GM19351 (cell line): ENCODE measurements at regions not wholly inside any gene's neighbourhood (a gene's known extent, or its start where the extent isn't known, plus 50 kb on each side); places are given as distances from the start of the nearest gene placed in this dataset.
"Not testable (repeated sequence)": the region's sequence is repeated elsewhere in the genome, so short reads cannot be mapped to it uniquely, and the experiment has no call there.

ENCODE experiments used
- ATAC-seq: cut with Tn5 transposase; IDR thresholded peaks from one replicate; pipeline ENCODE4 v1.9.1; 2021; ENCODE audit warnings: mild to moderate bottlenecking, moderate library complexity; ENCODE audit not compliant: unreplicated experiment

DNA sequence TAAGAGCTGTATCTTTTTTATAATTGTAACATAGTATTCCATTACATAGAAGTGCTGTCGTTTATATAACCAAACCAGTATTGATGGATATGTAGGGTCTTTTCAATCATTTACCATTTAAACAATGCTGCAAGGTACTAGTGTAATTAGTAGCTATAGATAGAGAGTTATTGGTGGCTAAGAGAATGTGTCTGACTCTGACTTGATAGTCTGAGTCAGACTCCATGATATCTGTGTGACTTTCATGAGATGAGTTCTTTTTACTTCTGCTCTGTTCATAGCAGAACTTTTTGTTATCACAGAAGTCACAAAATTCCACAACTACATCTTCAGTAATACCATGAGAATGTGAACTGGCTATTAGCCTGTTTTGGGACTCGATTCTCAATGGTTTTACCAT, 150.6 kb downstream of the FHIP1A start:
- ATAC-seq: no peak

DNA sequence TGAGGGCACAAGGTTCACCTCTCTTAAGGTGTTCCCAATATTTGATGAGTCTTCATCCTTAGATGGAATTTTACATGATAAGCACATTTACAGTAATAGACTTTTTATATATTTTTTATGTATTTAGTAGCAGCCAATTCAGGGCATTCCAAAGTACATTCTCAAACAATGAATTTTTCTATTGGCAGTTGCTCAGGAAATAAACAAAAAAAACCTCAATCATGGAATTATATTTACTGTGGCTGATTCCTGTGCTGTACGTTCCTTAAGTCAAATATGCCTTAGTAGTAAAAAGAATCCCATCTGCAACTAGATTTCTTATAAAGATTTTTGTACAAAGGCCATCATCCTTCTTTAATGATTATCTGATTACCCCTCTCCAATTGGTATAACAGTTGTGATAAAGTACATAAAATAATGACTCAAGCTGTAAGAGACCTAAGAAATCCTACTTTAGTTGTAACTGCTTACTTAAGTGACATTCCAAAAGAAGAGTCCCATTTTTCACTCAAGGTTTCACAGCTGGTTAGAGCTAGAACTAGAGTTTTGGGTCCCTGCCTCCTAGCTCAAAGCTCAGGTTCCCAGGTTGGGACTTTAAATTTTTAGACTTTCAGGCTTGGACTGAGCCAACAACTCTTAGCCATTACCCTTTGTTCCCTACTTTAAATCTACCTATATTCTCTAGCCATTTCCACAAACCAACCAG, 152.7 kb downstream of the FHIP1A start:
- no peak for ATAC-seq

DNA sequence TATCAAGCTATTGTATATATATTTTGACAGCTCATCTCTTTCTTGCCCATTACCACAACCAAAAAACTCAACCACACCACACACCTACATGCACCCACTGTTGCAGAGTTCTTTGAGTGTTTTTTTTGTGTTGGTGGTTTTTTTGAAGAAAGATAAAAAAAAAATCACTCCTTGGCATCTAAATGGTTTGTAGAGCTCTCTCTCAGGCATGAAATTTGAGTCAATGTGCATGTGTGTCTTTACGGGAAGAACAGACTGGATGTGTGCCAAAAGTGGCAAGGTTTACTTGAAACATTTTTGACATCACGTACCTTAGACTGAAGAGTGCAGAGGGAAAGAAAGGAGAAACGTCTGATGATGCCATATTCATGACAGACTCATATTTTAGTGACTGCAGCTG, 154.2 kb downstream of the FHIP1A start:
- ATAC-seq: no peak

DNA sequence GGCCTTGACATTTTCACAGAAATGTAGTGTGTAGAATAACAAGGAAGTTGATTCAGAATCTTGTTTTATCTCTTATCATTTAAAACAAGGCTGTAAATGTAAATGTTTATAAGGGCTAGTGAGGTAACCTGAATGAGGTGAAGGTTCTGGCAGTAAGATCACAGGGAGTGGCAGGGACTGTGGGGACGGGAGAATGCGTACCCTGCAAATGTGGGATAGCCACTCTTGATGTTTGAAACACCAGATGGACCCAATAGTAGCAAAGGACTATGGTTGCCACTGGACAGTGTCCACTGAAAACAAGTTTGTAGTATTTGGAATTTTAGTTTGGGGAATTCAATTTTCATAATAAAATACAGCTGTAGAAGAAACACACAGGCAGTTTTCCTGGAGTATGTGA, 155.3 kb downstream of the FHIP1A start:
- ATAC-seq: no peak

DNA sequence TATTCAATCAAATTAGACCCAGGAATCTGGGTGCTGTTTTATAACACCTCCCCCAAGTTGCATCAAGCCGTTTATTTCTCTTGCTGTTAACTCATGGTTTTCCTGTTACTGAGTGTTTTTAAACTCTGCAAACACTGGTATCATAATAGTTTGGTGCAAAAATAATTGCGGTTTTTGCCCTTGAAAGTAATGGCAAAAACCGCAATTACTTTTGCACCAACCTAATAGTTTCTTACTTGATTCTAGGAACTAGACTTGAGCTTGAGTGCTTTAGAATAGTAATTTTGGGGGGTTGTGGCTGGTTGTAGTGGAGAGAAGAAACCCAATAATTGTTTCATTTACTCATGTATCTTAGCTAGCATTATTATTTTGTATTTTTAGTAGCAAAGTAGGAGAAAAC, 156.6 kb downstream of the FHIP1A start:
- ATAC-seq: no peak

DNA sequence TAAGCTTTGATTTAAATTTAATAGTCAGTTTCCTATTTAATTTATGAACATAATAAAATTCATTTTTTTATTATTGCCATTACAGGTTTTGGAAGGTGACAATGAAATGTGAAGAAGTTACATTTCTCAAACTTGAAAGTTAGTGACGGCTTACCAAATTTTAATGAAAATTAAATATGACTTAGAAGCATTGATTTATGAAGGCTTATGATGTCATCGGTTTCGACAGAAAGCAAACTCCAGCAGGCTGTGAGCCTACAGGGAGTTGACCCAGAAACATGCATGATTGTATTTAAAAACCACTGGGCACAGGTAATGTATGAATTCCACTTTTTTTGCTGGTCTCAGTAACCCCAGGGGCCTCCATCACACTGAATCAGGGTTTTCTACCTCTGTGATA, 157.1 kb downstream of the FHIP1A start:
- ATAC-seq: no peak

DNA sequence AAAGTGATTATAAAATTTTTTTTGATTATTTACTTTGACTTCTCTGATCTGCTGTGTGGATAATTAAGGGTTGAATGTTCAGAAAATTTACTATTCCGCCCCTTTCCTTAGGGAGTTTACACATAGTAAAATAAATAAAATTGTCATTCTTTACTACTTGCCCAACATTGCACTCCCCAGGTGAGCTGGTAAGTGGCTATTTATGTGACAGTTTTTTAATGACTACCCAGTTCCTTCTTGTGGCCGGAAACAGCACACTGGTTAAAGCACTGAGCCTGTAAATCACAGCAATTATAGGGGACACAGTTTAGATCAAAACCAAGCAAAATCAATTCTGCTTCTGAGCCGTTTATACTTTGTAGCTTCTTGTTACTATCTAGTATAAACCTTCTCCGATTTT, 158.1 kb downstream of the FHIP1A start:
- ATAC-seq: peak; percentile 100

DNA sequence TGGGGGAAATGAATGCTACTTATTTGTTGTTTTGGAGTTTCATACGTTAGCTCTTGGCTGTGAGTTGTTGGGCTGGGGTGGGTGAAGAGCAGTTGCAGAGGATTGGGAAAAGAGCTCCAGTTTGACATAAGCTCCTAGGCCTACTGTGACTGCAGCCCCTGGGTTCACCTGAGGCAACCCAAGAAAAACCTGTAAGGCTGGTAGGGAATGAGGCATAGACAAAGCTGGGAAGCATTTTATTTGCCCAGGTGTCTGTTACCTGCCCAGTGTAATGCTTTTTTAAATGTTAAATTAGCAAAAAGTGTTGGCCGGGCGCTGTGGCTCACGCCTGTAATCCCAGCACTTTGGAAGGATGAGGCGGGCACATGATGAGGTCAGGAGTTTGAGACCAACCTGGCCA, 160.0 kb downstream of the FHIP1A start:
- ATAC-seq: no peak

DNA sequence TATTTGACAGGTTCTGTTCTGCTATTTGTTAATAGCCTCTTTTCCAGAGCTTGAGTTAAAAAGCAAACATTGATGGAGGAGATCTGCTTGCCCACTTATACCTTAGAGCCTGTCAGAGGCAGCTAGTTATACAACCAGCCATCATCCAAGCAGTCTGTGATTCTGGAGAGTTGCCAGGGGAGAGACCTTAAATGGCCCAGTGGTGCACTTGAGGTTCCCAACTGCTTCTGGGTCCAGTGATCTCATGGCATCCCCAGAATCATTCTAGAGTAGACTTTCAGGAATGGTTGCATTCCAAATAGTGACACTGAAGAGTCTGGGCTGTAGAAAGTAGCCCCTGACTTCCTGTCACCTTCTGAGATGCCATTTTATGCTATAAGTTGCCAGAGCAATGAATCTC, 160.7 kb downstream of the FHIP1A start:
- no peak for ATAC-seq

DNA sequence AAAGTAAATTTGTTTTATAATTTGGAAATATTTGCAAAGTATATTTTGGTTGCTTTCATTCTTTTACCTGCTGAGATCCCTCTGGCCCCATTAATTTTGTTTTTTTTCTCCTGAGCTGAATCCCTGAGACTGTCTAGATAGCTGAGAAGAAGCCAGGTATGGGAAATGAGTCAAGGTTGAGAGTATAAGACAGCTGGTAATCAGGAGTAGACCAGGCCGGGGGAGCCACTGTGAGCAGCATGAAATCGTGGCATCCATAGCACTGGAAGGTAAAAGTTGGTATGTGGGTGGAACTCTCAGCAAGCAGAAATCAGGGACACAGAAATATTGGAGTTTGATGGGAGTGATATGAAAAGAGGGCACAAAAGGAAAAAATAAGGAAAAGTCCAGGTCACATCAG, 164.5 kb downstream of the FHIP1A start:
- no peak for ATAC-seq

DNA sequence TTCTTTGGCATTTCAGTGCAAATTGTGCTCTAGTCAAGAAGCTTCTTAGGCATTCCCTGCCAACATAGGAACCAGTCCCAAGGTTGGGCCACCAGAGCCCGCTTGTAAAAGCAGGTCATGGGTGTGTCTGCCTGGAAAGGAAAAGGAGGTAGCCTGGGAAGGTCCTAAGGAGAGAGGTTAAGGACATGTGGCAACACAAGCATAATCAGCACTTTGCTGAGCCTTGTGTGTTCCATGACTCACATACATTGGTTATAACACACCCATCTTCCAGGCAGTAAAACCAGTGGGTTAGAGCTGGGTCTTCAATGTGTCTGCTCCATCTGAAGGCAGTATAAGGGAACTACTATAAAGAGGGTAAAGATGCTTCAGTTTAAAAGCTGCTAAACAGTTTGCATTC, 165.0 kb downstream of the FHIP1A start:
- ATAC-seq: no peak

DNA sequence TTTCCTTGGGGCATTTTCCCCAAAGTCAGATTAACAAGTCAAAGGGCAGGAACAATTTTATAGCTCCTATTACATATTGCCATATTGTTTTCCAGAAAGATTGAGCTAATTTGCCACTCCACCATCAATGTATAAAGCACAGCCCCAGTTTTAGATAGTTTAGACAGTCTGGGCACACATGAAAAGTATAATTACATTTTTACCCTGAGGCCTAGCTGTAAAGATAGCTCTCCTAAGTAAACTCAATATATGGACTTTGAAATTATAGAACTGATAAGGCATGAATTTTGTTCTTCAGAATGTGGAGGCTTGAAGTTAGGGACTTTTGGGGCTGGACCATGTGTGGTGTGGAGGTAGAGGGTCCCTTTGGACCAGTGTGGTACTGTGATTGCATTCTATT, 166.0 kb downstream of the FHIP1A start:
- no peak for ATAC-seq

DNA sequence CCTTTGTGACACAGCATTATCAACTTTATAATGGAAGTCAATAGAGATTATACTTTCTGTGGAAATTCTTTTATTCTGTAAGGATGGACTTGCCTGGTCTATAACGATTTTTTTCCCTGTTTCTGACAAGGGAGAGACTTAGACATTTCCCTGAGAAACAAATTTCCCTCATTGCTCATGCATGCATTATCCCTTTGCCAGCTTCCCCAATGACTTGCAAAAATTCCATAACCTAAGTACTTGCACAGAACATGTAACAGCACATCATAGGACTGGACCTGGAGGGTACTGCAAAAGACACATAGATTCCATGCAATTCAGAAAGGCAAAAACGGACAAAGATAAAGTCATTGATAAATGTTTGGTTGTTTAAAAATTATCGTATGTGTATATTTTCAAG, 166.7 kb downstream of the FHIP1A start:
- ATAC-seq: no peak

DNA sequence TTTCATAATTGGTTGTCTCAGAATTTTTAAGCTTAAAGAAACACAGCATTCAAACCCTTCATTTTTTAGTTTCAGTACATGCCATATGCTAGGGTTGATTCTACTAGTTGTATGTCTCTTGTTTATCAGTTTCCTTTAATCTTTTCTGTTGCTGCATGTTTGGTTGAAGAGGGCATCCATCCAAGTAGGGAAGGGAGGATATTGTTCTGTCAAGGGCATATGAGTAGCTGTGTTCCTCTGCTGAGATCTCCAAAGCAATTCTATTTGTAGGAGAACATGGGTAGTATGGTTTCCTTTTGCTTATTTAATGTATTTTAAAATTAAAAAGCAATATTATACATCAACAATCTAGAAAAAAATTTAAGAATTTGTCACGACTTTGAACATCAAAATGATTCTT, 167.7 kb downstream of the FHIP1A start:
- ATAC-seq: no peak

DNA sequence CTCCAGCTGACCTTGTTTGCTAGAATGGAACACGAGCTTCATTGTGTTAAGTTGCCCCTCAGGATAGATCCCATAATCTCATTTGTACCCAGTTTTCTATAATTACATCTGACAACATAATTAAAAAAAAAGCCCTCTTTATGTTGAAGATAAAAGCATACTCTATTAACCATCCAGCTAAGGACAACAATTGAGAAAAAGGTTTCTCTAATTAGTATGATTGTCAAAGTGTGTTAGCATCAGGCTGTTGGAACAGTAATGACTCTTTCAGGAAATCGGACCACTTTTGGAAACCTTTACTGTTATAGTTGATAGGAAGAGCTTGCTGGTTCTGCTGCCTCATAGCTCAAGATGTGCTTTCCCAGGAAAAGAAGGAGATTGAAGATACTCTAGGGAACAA, 172.6 kb downstream of the FHIP1A start:
- no peak for ATAC-seq

DNA sequence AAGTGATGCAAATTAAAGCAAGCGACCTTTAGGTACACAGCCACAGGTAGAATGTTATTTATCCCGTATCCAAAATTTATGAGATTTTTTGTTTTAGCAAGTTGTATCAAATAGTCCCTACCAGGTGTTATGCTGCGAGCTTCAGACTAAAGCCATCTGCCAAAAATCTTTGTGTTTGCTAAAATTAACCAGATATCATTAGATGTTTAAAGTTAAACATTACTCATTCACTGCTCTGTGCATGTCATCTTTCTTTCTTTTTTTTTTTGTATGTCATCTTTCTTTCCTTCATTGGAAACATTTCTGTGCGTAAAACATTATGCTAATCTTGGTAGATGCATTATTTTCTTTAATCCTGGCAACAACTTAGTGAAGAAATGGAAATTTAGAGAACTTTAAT, 173.1 kb downstream of the FHIP1A start:
- no peak for ATAC-seq

DNA sequence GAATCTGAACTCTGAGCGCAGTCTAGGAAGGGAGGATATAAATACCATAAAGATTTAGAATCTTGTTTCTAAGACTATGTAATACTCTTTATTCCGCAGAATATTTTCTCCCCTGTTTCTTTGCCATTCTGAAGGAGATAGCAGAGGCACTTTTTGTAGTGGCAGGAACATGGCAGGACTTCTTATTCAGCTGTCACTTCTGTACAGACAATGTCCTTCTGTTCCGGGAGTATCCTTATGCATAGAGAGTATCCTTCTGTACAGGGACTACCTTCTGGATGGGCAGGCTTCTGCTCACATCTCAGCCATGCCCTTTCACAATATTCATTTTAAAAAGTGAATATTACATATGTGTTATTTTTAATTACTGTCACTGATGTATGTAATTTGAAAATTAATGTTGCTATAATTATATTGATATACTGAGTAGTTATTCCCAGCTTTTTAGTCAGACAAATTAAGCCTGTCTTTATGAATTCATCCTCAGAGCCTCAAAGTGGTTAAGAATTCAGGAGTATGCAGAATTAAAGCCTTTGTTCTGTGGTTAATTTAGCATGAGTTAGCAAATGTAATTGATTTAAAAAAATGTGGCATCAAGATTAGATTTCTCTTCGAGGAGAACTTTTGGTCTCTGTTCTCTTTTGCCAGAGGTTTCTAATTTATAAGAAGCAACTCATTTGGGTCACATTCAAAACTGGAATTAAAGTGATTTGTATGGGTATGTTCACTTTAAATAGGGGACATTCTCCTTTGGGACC, 174.4 kb downstream of the FHIP1A start:
- ATAC-seq: no peak

DNA sequence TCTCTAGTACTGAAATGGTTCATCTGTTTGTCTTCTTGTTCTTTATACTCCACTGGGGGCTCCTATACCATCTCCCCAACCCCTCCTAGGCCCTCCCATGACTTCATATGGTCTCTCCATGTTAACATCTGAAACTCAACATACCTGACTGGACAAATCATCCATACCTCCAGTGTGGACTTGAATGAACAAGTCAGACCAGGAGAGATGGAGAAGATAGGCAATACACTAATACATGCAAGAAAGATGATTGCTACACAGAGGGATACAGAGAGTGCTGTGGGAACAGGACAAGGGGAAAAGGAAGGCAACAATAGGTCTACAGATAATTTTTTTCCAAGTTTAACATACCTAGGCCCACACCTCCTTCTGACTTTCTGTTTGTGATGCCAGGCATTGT, 175.1 kb downstream of the FHIP1A start:
- no peak for ATAC-seq

DNA sequence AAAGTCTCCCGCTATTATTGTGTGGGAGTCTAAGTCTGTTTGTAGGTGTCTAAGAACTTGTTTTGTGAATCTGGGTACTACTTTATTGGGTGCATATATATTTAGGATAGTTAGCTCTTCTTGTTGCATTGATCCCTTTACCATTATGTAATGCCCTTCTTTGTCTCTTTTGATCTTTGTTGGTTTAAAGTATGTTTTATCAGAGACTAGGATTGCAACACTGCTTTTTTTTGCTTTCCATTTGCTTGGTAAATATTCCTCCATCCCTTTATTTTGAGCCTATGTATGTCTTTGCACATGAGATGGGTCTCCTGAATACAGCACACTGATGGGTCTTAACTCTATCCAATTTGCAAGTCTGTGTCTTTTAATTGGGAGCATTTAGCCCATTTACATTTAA, 165.2 kb downstream of the GATB start:
- ATAC-seq: not testable (repeated sequence)

DNA sequence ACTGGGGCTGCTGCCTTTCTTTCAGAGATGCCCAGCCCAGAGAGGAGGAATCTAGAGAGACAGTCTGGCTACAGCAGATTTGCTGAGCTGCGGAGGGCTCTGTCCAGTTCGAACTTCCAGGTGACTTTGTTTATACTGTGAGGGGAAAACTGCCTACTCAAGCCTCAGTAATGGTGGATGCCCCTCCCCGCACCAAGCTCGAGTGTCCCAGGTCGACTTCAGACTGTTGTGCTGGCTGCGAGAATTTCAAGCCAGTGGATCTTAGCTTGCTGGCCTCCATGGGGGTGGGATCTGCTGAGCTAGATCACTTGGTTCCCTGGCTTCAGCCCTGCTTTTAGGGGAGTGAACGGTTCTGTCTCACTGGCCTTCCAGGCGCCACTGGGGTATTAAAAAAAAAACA, 163.1 kb downstream of the GATB start:
- not testable (repeated sequence) for ATAC-seq

DNA sequence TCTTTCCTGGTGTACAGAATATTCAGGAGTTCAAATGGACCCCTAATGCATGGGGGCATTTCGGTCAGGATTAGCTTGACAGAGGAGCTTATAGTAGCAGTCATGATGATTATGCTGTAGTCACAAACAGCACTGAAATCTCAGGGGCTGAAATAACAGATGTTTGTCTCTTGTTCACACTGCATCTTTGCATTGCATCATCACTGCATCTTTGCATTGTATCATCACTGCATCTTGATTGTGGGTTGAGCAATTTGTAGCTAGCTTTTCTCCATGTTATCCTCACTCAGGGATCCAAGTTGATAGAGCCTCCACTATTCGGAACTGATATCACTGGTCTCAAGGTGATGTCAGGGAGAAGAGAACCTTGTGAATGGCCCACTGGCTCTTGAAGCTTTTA, 160.9 kb downstream of the GATB start:
- no peak for ATAC-seq

DNA sequence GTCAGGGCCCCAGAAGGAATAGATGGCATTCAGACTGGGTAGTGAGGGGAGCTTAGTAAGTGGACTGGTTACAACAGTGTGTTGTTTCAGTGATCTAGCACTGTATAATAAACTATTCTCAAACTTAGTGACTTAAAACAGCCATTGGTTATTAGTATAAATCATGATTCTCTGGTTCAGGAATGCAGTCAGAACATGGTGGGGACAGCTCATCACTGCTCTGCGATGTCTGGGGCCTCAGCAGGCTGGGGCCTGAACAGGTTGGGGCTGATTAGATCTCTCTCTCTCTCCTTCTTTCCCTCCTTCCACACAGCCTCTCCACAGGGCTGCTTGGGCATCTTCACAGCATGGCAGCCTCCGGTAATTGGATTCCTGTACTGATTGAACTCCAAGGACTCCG, 160.4 kb downstream of the GATB start:
- no peak for ATAC-seq

DNA sequence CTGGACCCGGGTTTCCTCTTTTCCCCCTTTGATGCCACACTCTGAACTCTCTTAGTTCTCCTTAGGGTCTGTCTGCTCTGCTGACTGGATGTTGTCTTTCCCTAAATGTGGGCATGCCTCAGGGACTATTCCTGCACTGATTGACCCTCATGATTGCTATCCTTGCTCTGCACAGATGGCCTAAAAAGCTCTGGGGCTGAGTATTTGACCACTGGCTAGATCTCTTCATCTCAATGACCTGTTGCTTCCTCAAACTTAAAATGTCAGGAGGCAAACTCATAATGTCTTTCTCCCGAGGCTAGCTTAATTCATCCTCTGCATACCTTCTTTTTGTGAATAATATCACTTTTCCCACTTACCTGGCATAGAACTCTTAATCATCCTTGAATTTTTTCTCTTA, 157.4 kb downstream of the GATB start:
- ATAC-seq: no peak
